Spleen (tissue), 11 donors: ENCODE measurements at regions not wholly inside any gene's neighbourhood (a gene's known extent, or its start where the extent isn't known, plus 50 kb on each side); places are given as distances from the start of the nearest gene placed in this dataset.

ENCODE experiments used
- DNase-seq: peaks from one replicate; pipeline ENCODE4 v3.0.0-alpha.2; 2020
- H3K27ac ChIP-seq, 8 donors: fragments of 200-600 bp; sonication (generic) in 7 of 8; 1 replicate in 4 of 8; 2 replicates in 4 of 8; pipeline versions ENCODE4 v1.5.0 to v1.8.0; 2016 to 2021; ENCODE audit warnings: inconsistent platforms in 4 of 8, mild to moderate bottlenecking in 4 of 8, moderate library complexity in 1 of 8
- H3K27me3 ChIP-seq, 7 donors: fragments of 200-600 bp; sonication (generic) in 6 of 7; replicated peaks in 1 of 7; 1 replicate in 4 of 7; 2 replicates in 3 of 7; pipeline versions ENCODE4 v1.5.0 to v1.8.0; 2016 to 2021; ENCODE audit warnings: inconsistent platforms in 3 of 7, mild to moderate bottlenecking in 1 of 7
- H3K36me3 ChIP-seq, 6 donors: fragments of 200-600 bp; sonication (generic) in 5 of 6; 1 replicate in 4 of 6; 2 replicates in 2 of 6; pipeline versions ENCODE4 v1.5.0 to v1.8.0; 2016 to 2021; ENCODE audit warnings: inconsistent platforms in 2 of 6
- H3K4me1 ChIP-seq, 6 donors: fragments of 200-600 bp; sonication (generic) in 5 of 6; 1 replicate in 3 of 6; 2 replicates in 3 of 6; pipeline versions ENCODE4 v1.5.0 to v1.8.0; 2016 to 2021; ENCODE audit warnings: inconsistent platforms in 3 of 6
- H3K4me3 ChIP-seq, 8 donors: fragments of 200-600 bp; sonication (generic) in 7 of 8; 1 replicate in 4 of 8; 2 replicates in 4 of 8; pipeline versions ENCODE4 v1.5.0 to v1.8.0; 2016 to 2021; ENCODE audit warnings: inconsistent platforms in 4 of 8, mild to moderate bottlenecking in 4 of 8, moderate library complexity in 2 of 8
- H3K9me3 ChIP-seq, 8 donors: fragments of 200-600 bp; sonication (generic) in 7 of 8; 1 replicate in 4 of 8; 2 replicates in 4 of 8; pipeline versions ENCODE4 v1.5.0 to v1.8.0; 2016 to 2021; ENCODE audit warnings: inconsistent platforms in 4 of 8
- CTCF ChIP-seq, 11 experiments: fragments of 200-600 bp in 7 of 11; fragments of 450-650 bp in 4 of 11; sonication (generic) in 4 of 11; IDR thresholded peaks in 8 of 11; conservative IDR thresholded peaks in 3 of 11; 1 replicate in 7 of 11; 2 replicates in 4 of 11; pipeline versions ENCODE4 v1.4.0 to v1.8.0; 2016 to 2021; ENCODE audit warnings: antibody characterized with exemption in 11 of 11, inconsistent platforms in 4 of 11, mild to moderate bottlenecking in 1 of 11
- POLR2A ChIP-seq, 3 donors: fragments of 450-650 bp; IDR thresholded peaks; one replicate each; pipeline ENCODE4 v1.5.1; 2017; ENCODE audit warnings: antibody characterized with exemption in 3 of 3, mild to moderate bottlenecking in 1 of 3
- POLR2AphosphoS5 ChIP-seq, 3 donors: sonication (generic); formaldehyde crosslinking; IDR thresholded peaks; one replicate each; pipeline ENCODE4 v1.5.1; 2017; ENCODE audit warnings: antibody characterized with exemption in 3 of 3
- WGBS, 5 donors: extraction: QIAGEN DNeasy Blood & Tissue Kit in 3 of 5; methylation state at CpG; one replicate each; pipeline versions ENCODE4 v1.1.5 to v1.1.7; 2013 to 2018; 5-methylcytosine and 5-hydroxymethylcytosine counted together
- intact Hi-C: fragments of 100-400 bp; cut with DNase I; formaldehyde crosslinking; loops from one replicate; pipeline ENCODE4 v1.15.0; 2023; ENCODE audit warnings: low total_unique reads
- donor health status: healthy with polysubstance abuse.
- donor health status: DM: no; HTN: no; CAD: no; lungs with moderate emphysema.
- donor health status: DM: no; HTN: no; CAD: no.
- donor health status: Bipolar disorder and iron deficiency.
- donor health status: healthy.
- donor health status: DM: no; HTN: no; CAD: no.
- donor health status: DM: yes; HTN: yes; CAD: no.

DNA sequence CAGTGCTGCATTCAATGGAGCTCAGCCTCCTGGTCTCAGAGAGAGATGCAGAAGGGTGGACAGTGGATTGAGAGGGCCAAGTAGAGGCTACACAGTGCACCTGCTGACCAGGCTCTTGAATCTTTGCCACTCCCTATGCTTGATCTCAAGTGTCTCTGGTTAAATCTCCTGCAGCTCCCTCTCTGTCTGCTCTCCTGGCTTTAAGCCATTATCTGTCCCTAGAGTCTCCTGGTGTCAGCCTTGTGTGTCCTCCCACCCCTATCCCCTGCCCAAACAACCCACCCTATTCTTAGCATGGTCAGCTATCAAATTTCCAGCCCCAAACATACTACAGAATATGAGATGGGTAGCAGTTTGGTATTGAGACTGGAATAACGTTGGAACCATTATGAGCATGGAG lies 479.3 kb upstream of the CELF2 start:
- Histone ChIP-seq H3K4me3 (no peak overlapping the region), H3K27ac (no peak overlapping the region), H3K27me3 (no peaks in the 10 kb centered on the region), H3K36me3 (no peaks in the 10 kb centered on the region), H3K4me1 (no peaks in the 10 kb centered on the region), H3K9me3 (no peaks in the 10 kb centered on the region)
- WGBS, 5 donors = 59 to 83% (median 69%) methylated on average over 1 of the region's 1 CpG
- intact Hi-C loops = no loop called here
- TF ChIP-seq POLR2A (IDR thresholded peaks at IDR 0.05) (no peak), POLR2AphosphoS5 (IDR thresholded peaks at IDR 0.05) (no peak)
- no peak for DNase-seq

GRCh38 chr10:10540398-10540797 lies 477.3 kb upstream of the CELF2 start:
- intact Hi-C loops = no loop called here
- TF ChIP-seq POLR2A (IDR thresholded peaks at IDR 0.05) (no peak), POLR2AphosphoS5 (IDR thresholded peaks at IDR 0.05) (no peak), CTCF (IDR thresholded peaks at IDR 0.05 in 8 of 11, conservative IDR thresholded peaks at IDR 0.05 in 3 of 11) (no peak)
- Histone ChIP-seq H3K36me3 (no peaks in the 10 kb centered on the region), H3K27ac (no peak overlapping the region), H3K4me1 (no peaks in the 10 kb centered on the region), H3K27me3 (no peaks in the 10 kb centered on the region), H3K4me3 (no peak overlapping the region), H3K9me3 (no peaks in the 10 kb centered on the region)
- no peak for DNase-seq
- 71 to 93% (median 80%) methylated on average over 3 of the region's 3 CpGs for WGBS, 5 donors

DNA sequence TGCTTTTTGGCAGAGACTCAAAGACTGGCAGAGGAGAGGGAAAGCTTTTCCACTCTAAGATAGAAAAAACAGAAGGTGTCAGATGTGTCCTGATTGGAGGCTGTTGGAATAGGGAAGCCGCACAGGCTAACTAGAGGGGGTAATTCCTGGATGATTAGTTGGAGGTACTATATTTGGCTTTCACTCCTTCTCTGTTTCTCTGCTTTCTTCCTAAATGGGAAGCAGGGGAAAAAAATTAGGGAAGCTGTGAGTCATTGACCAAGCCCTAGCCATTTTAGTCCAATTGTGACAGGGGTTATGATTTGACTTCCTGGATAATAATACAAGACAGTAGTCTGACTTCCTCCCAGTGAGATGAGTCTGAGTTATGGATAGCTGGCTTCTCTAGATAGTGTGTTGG lies 475.2 kb upstream of the CELF2 start:
- H3K27ac ChIP-seq = no peak overlapping the region
- 79 to 96% (median 91%) methylated on average over 1 of the region's 1 CpG for WGBS, 5 donors
- H3K4me3 ChIP-seq = no peak overlapping the region
- intact Hi-C loops = no loop called here
- DNase-seq = no peak
- H3K36me3 ChIP-seq = no peaks in the 10 kb centered on the region
- no peaks in the 10 kb centered on the region for H3K27me3 ChIP-seq
- TF ChIP-seq POLR2AphosphoS5 (IDR thresholded peaks at IDR 0.05) = no peak
- no peak for TF ChIP-seq POLR2A (IDR thresholded peaks at IDR 0.05)
- TF ChIP-seq CTCF (IDR thresholded peaks at IDR 0.05 in 8 of 11, conservative IDR thresholded peaks at IDR 0.05 in 3 of 11) = no peak
- H3K4me1 ChIP-seq = no peaks in the 10 kb centered on the region
- H3K9me3 ChIP-seq = no peaks in the 10 kb centered on the region

GRCh38 chr10:10544890-10545289 lies 472.8 kb upstream of the CELF2 start:
- Histone ChIP-seq H3K4me3 (no peak overlapping the region), H3K36me3 (no peaks in the 10 kb centered on the region), H3K9me3 (no peaks in the 10 kb centered on the region), H3K4me1 (no peaks in the 10 kb centered on the region), H3K27ac (no peak overlapping the region), H3K27me3 (no peaks in the 10 kb centered on the region)
- WGBS, 5 donors = 43 to 61% (median 52%) methylated on average over 8 of the region's 8 CpGs
- TF ChIP-seq POLR2A (IDR thresholded peaks at IDR 0.05) (no peak), POLR2AphosphoS5 (IDR thresholded peaks at IDR 0.05) (no peak), CTCF (IDR thresholded peaks at IDR 0.05 in 8 of 11, conservative IDR thresholded peaks at IDR 0.05 in 3 of 11) (no peak)
- DNase-seq = no peak
- intact Hi-C loops = no loop called here

- intact Hi-C loops = no loop called here
- no peaks in the 10 kb centered on the region for H3K36me3 ChIP-seq
- no peaks in the 10 kb centered on the region for H3K27me3 ChIP-seq
- 51 to 72% (median 58%) methylated on average over 5 of the region's 5 CpGs for WGBS, 5 donors
- H3K27ac ChIP-seq = no peak overlapping the region
- DNase-seq = no peak
- H3K4me1 ChIP-seq = no peaks in the 10 kb centered on the region
- no peaks in the 10 kb centered on the region for H3K9me3 ChIP-seq
- H3K4me3 ChIP-seq = no peak overlapping the region
- TF ChIP-seq POLR2AphosphoS5 (IDR thresholded peaks at IDR 0.05) = no peak
- TF ChIP-seq POLR2A (IDR thresholded peaks at IDR 0.05) = no peak
- no peak for TF ChIP-seq CTCF (IDR thresholded peaks at IDR 0.05 in 8 of 11, conservative IDR thresholded peaks at IDR 0.05 in 3 of 11)
Measured at GRCh38 chr10:10545771-10546170, 471.9 kb upstream of the CELF2 start.
